ENCODE measurements at regions not wholly inside any gene's neighbourhood (a gene's known extent, or its start where the extent isn't known, plus 50 kb on each side); places are given as distances from the start of the nearest gene placed in this dataset.

- no peaks in the 10 kb centered on the region for H3K9me3 ChIP-seq (ENCODE audit: control insufficient read depth in 2 of 3, insufficient read depth in 1 of 3, low read length in 3 of 3)
- no peak overlapping the region for H3K27ac ChIP-seq (ENCODE audit: low read depth in 2 of 2, low read length in 2 of 2)
- TF ChIP-seq CTCF (IDR thresholded peaks at IDR 0.05; ENCODE audit: borderline replicate concordance, extremely low read depth, insufficient read depth) = peak; percentile 85
- no peaks in the 10 kb centered on the region for H3K27me3 ChIP-seq (ENCODE audit: control insufficient read depth, insufficient read depth, low read length)
- no peaks in the 10 kb centered on the region for H3K4me1 ChIP-seq (ENCODE audit: control insufficient read depth in 2 of 3, insufficient read depth in 2 of 3, low read depth in 1 of 3, low read length in 3 of 3)
- intact Hi-C loops (cut with DNase I) = loop anchor here (10.0 kb wide), 1 partner anchor 193 kb away; the partner anchor contains the start of gene TFPI2
- DNase-seq (peak in 3 of 5 donors; percentile 22 to 49 (median 44)), FAIRE-seq (peak; percentile 78)
- H3K9ac ChIP-seq (ENCODE audit: low read length in 3 of 3) = peak overlapping the region in 2 of 3 donors; percentile 41 to 52
- peak overlapping the region in 2 of 3 donors; percentile 50 to 60 for H3K4me3 ChIP-seq (ENCODE audit: low read length in 3 of 3)
- no peaks in the 10 kb centered on the region for H3K36me3 ChIP-seq (ENCODE audit: control insufficient read depth in 2 of 3, insufficient read depth in 3 of 3, low read length in 3 of 3)
These were observed 83.7 kb upstream of the BET1 start for GRCh38 chr7:94087664-94088352.

- Histone ChIP-seq H3K4me3 (ENCODE audit: low read length in 3 of 3) (no peak overlapping the region), H3K4me1 (ENCODE audit: control insufficient read depth in 2 of 3, insufficient read depth in 2 of 3, low read depth in 1 of 3, low read length in 3 of 3) (no peaks in the 10 kb centered on the region), H3K27me3 (ENCODE audit: control insufficient read depth, insufficient read depth, low read length) (no peaks in the 10 kb centered on the region), H3K36me3 (ENCODE audit: control insufficient read depth in 2 of 3, insufficient read depth in 3 of 3, low read length in 3 of 3) (no peaks in the 10 kb centered on the region), H3K9ac (ENCODE audit: low read length in 3 of 3) (no peak overlapping the region), H3K9me3 (ENCODE audit: control insufficient read depth in 2 of 3, insufficient read depth in 1 of 3, low read length in 3 of 3) (no peaks in the 10 kb centered on the region), H3K27ac (ENCODE audit: low read depth in 2 of 2, low read length in 2 of 2) (no peak overlapping the region)
- FAIRE-seq (no peak), DNase-seq (no peak)
- TF ChIP-seq CTCF (IDR thresholded peaks at IDR 0.05; ENCODE audit: borderline replicate concordance, extremely low read depth, insufficient read depth) = no peak
- intact Hi-C loops (cut with DNase I) = loop anchor here (10.0 kb wide), 1 partner anchor 194 kb away; the partner anchor contains the start of gene TFPI2
These were observed 84.4 kb upstream of the BET1 start for GRCh38 chr7:94088560-94088959.

GRCh38 chr7:94089806-94090205 is 85.7 kb upstream of the BET1 start:
- no peak for DNase-seq
- H3K27me3 ChIP-seq (ENCODE audit: control insufficient read depth, insufficient read depth, low read length) = no peaks in the 10 kb centered on the region
- no peak for TF ChIP-seq CTCF (IDR thresholded peaks at IDR 0.05; ENCODE audit: borderline replicate concordance, extremely low read depth, insufficient read depth)
- H3K9ac ChIP-seq (ENCODE audit: low read length in 3 of 3) = no peak overlapping the region
- H3K4me1 ChIP-seq (ENCODE audit: control insufficient read depth in 2 of 3, insufficient read depth in 2 of 3, low read depth in 1 of 3, low read length in 3 of 3) = no peaks in the 10 kb centered on the region
- no peaks in the 10 kb centered on the region for H3K36me3 ChIP-seq (ENCODE audit: control insufficient read depth in 2 of 3, insufficient read depth in 3 of 3, low read length in 3 of 3)
- H3K9me3 ChIP-seq (ENCODE audit: control insufficient read depth in 2 of 3, insufficient read depth in 1 of 3, low read length in 3 of 3) = no peaks in the 10 kb centered on the region
- intact Hi-C loops (cut with DNase I) = loop anchor here (10.0 kb wide), 1 partner anchor 195 kb away; the partner anchor contains the start of gene TFPI2
- FAIRE-seq = no peak
- H3K4me3 ChIP-seq (ENCODE audit: low read length in 3 of 3) = no peak overlapping the region
- H3K27ac ChIP-seq (ENCODE audit: low read depth in 2 of 2, low read length in 2 of 2) = no peak overlapping the region
